Germinal center (tissue), 1 donor: ENCODE measurements at regions not wholly inside any gene's neighbourhood (a gene's known extent, or its start where the extent isn't known, plus 50 kb on each side); places are given as distances from the start of the nearest gene placed in this dataset.
"Not testable (repeated sequence)": the region's sequence is repeated elsewhere in the genome, so short reads cannot be mapped to it uniquely, and the experiment has no call there.

Experiments
- DNase-seq: peaks from one replicate; pipeline ENCODE4 v3.0.0; 2012; ENCODE audit warnings: mixed read lengths, low spot score

DNA sequence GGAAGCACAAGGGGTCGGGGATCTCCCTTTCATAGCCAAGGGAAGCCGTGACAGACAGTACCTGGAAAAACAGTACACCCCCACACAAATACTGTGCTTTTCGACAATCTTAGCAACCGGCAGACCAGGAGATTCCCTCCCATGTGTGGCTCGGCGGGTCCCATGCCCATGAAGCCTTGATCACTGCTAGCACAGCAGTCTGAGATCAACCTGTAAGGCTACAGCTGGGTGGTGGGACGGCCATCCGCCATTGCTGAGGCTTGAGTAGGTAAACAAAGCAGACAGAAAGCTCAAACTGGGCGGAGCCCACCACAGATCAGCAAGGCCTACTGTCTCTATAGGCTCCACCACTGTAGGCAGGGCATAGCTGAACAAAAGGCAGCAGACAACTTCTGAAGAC lies 180.2 kb upstream of the SOX6 start:
- DNase-seq, result no peak

DNA sequence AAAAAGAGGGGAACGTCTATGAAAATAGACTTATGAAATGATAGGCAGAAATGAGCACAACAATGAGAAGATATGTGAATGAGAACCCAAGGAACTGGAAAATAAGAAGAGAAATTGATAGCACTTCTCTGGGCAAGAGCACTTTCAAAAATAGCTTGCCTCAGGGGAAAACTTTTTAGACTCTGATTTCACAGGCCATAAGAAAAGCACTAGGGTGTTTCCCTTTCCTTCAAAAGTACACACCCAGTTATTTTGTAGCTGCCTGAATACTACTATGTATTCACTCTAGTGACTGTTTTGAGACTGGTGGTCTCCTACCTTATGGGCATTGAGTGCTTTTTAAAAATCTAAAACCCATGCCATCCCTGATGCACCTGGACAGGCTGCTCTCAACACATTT lies 172.3 kb upstream of the SOX6 start:
- no peak for DNase-seq

DNA sequence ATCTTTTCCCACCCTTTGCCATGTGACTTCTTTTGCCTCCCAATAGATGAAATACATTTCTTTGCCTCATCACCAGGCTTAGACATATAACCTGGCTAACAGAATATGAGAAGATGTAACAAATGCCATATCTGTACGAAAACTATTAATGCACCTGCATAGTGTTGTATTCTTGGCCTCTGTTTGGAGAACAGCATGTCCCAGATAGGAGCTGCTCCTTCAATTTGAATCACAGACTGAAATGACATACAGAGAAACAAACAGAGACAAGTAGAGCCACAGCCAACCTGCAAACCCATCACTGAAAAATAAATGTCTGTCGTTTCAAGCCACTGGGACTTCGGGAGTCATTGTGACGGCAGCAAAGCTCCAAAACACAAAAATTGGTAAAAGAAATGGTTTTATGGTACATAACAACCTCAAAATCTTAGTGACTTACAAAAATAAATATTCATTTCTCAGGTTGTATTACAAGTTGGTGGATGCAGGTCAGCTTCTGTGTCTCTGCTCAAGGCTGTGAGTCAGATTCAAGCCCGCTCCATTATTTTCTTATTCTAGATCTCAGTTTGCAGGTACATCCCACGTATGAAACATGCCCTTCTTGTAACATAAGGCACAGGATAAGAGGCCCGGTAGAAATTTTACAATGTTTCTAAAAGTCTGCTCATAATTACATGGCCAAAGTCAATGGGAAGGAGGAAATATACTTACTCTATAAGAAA lies 171.3 kb upstream of the SOX6 start:
- DNase-seq, result no peak

DNA sequence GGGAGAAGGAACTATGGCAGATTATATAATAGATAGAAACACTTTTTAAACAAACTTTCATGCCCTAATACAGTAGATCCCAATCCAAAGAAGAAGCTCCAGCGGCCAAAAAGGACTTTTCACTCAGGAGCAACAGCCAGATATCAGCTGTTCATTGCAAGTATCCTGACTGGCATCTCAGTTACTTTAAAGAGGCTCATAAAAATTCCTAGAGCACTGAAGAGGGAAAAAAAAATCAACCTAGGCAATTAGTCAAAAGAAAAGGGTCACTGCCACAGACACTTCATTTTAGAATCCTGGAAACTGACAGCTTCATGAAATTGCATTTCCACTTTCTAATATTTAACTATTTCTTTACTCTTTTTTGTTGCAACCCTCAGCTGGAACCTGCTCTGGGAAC lies 170.6 kb upstream of the SOX6 start:
- DNase-seq, result no peak

DNA sequence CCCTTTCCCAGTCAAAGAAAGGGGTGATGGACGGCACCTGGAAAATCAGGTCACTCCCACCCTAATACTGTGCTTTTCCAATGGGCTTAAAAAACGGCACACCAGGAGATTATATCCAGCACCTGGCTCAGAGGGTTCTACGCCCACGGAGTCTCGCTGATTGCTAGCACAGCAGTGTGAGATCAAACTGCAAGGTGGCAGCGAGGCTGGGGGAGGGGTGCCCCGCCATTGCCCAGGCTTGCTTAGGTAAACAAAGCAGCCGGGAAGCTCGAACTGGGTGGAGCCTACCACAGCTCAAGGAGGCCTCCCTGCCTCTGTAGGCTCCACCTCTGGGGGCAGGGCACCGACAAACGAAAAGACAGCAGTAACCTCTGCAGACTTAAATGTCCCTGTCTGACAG lies 164.4 kb upstream of the SOX6 start:
- not testable (repeated sequence) for DNase-seq

DNA sequence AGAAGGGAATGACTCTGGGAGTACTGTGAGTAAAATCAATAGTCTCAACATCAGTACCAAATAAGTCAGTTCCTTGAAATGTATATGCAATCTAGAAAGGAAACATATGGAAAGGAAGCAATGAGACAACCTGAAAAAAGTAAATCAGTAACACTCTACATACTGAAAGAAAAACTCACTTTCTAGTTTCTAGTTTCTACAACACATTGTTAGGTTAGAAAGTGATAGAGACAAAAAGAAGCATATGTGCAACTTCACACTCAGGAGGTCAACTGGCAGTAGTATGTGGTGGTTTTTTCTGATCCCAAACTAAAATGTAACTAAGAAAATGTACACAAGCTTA lies 156.5 kb upstream of the SOX6 start:
- no peak for DNase-seq

DNA sequence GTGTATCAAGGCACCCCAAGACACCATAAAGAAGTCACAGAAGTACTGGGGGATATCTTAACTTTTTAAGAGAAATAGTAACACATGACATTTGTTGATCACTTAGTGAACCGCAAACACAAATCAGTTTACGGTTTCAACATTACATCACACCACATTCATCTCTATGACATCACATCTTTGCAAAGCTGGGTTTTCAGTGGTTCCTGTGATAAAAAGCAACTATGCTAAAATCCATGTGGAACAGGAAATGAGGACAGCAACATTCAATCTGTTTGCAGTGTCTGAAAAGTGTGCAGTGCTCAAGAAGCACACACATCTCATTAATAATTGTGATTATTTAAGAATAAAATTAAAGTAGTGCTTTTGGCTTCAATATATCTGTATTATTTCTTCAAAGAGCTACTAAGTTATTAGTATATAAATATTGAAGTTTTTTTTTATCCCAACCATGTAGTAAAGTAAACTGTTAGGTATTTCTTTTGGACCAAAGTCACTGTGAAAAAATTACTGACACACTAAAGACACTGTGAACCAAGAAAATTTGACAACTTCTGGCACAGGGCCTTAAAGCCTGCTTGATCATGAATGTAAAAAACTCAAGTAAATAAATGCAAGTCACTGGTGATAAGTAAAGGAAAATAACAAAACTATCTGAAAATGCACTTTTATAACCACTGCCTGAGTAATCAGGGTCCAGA lies 156.0 kb upstream of the SOX6 start:
- no peak for DNase-seq

DNA sequence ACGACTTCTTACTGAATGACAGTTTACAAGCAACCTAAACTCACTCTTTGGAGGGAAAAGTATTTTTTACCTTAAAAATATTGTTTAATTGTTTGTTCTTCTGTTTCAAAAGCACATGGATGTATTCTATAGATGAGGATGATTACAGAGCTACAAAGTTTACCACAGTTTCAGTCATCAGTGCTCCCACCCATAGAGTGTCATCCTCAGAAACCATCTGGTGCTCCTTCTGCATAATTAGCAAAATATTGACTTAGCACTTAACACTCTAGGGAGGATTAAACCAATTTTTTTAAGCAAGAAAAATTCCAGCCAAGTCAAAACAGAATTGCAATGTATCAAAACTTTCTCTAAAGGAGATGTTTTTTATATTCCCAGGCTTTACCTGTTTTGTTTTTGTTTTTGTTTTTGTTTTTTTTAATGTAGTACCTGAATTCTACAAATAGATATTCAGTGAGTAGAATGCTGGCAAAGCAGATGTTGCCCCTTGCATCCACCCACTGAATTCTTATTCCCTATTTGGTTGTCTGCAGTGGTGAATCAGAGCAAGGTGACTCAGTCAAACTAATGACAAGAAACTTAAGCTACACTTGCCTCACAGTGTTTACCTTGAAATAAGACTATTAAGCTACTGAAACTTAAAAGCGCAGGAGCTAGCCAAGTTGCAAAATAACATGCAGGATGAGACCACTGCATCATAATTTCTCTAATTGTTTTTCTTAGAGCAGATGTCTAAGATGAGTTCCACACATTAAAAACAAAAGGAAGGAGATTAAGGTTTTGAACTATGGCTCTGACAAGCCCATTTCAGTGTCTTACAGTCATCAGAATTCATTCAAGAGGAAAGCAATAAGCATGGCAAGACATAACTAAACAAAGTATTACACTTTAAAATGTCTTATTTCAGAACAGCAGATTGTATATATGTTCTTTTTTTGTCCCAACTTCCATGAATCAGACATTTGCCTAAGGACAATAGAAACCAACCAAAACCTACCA lies 155.1 kb upstream of the SOX6 start:
- DNase-seq, result no peak

DNA sequence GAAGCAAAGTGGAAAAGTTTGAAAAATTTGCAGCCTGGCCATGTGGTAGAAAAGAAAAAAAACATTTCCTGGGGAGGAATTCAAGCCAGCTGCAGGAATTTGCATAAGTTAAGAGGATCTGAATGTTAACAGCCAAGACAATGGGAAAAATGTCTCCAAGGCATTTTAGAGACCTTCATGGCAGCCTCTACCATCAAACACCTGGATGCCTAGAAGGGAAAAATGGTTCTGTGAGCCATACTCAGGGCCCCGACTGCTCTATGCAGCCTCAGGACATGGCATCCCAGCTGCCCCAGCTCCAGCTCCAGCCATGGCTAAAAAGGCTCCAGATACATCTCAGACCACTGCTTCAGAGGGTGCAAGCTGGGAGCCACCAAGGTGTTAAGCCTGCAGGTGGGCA lies 149.1 kb upstream of the SOX6 start:
- DNase-seq, result no peak

DNA sequence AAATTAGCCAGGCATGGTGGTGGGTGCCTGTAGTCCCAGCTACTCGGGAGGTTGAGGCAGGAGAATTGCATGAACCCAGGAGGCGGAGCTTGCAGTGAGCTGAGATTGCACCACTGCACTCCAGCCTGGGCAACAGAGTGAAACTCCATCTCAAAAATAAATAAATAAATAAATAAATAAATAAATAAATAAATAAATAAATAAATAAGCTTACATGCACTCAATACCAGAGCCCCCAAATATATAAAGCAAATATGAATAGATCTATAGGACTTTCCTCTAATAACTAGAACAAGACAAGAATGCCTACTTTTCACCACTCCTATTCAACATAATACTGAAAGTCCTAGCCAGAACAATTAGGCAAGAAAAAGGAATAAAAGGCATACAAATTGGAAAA lies 147.5 kb upstream of the SOX6 start:
- DNase-seq, result not testable (repeated sequence)

DNA sequence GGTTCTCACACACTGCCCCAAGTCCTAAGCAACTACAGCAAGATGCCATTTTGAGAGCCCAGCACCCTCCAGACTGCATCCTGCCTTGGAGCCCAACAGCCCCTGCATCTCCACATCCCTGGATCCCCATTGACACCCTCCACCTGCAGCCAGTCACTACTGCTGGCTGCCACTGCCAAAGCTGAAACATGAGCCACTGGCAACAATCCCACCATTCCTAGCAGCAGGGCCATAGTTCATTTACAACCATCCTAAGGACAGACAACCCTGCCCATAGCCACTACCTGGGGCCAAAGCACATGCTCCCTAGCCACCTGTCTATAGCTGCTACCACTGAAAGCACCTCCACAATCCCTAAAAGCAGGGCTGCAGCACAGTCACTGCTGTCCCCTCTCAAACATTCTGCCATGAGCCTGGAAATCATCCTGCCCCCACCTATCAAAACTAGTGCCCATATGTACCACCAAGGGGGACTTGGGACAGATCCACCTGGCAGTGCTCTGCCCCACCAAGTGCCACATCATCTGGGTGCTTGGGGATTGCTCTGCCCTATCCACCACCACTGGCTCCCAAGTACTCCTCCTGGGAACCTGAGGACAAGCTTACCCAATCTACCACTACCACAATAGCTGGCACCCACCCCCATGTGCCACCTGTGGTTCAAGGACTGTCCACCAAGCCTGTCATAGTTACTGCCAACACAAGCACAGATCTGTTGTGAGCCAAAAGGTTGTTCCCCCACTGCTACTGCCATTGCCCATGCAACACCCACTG lies 138.8 kb upstream of the SOX6 start:
- no peak for DNase-seq

DNA sequence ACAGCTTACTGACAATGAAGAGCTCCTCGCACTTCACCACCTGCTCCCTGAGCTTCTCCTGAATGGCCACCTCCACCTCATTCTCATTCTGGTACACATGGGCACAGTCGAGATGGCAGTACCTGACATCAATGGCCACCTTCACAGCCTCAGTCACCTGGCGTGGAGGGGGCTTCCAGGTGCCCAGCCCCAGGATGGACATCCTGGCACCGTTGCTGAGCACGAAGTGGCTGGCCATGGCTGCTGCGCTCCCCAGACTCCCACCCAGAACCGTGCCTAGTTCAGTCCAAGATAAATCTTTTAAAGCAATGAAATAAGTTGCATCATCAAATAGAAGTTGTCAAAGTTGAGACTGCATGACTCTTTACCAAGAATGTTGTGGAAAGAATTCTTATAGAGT lies 128.1 kb upstream of the SOX6 start:
- no peak for DNase-seq

DNA sequence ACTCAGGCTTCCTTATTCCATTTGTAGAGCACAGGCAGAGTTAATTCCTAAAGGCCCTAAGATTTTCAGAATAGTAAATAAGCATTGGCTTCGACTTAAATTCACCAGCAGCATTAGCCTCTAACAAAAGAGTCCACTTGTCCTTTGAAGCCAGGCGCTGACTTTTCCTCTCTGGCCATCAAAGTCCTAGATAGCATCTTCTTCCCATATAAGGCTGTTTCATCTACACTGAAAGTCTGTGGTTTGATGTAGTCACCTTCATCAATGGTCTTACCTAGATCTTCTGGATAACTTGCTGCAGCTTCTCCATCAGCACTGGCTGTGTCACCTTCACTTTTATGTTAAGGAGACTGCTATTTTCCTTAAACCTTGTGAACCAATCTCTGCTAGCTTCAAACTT lies 118.3 kb upstream of the SOX6 start:
- no peak for DNase-seq

DNA sequence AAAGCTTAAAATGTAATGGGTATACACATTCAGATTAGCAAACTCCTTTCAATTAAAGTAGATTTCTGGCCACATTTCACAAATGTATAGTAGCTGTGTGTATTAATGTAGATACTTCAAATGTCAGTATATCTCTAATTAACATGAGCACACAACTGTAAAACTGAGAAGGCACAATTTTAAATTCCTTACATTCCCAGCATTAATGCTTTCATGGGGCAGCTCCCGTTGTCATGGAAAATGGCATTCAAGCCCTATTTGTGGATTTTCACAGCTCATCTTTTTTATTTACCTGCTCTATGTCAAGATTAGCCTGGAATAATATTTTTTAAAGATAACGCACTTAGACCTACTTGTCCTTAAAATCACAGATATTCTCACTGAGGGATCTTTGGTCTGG lies 113.6 kb upstream of the SOX6 start:
- no peak for DNase-seq

DNA sequence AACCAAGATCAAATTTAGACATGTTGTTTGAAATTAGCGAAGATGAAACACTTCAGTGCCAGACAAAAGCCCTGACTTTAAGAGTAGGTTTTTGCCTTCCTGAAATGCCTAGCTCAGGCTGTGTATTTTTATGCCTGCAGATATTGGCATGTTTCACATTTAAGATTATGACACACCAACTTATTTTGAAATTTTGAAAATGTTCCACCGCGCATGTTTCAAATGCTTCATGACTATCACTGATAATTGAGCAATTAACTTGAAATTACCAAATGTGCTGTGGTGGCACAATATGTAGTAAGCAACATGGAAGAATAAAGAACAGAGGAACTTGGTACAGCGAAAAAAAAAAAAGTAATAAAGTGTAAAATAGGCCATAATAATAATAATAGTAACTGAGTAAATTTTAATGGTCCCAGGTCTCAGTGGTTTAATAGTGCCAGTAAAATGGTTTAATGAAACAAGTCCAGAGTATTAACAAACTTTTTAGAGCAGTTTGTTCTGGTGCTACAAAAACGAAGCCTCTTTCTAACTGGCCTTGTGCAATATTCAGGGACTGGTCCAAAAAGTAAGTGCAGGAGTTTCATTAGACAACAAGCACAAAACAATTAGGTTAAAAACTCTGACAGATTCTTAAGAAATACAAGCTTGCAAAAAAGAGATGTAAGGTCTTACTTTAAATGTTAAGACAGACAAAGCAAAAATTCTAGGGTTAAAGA lies 112.5 kb upstream of the SOX6 start:
- no peak for DNase-seq

DNA sequence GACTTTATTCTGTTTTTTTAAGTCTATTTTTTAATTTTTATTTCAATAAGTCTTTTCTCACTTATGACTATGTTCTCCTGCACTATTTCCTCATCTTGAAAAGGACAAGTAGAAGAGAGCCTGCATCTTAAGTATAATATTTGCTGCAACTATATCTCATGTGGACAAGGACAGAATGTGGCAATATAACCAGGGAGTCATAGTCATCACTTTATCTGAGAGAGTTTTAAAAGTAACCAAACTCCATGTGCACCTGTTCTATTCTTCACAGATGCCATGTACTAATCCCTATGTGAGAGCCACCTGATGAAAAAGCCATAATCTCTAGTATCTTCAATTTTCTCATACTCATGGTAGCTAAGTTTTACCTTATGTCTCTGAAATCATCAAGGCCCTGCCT lies 104.2 kb upstream of the SOX6 start:
- DNase-seq, result no peak

DNA sequence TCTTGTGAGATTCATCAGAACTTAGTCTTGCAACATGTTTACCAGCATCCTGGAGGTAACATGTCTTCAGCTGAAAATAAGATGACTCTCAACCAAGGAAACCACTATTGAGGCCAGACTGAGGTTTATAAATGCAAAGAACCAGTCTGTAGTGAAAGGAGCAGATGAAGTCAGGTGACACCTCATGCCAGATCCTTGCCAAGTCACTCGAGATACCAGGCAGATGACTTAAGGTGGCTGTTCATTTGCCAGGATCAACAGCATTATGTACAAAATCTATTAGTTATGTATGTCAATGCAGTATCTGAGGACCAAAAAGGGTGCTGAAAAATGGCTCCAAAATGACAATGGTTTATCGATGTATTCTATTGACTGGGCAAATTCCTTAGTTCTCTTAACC lies 100.0 kb upstream of the SOX6 start:
- DNase-seq, result no peak

DNA sequence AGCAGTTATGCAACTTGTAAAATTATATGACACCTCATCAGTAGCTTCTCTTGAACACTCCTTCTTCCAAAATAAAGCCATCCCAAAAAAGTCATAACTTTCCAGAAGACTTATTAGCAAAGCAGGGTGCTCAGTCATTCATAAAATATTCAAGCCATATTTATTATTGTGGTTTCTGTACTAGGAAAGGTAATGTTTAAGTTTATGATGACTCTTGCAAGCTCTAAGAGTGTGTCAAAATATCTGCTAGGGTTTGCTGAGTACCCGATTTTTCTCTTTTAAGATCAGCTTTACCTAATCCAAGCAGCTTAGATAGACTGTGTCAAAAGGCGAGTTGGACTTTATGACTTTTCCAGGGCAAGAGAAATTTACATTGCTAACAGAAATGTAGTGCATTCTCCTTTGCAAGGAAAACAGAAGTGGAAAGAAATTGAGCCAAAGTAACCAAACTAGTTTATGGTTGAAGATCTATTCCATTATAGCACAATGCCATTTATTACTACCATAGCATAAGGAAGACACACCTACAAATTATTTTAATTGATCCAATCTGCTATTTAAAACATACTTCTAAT lies 98.0 kb upstream of the SOX6 start:
- no peak for DNase-seq

DNA sequence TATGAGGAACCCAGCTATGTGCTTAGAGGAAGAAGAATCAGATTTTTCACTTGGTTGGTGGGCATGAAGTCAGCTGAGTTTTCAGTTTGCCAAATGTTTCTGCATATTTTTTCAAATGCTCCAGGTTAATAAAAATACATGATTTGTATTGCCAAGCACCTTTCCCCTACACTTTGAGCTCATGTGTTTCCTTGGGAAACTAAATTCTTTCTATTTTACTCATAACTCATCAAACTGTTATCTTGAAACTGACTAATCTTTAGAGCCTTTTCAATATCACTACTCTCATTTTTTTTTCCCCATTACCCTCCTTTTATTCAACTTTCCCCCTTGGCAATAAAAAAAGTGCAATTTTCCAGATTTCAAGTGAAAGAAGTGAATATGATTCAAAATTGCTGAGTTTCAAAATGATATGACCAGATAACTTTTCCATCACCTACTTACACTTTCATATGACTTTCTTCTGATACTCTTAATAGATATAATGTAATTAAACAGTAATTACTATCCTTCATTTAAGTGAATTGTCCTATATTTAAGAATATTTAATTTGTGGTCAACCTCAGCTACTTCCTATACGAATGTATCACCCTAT lies 91.9 kb upstream of the SOX6 start:
- no peak for DNase-seq

DNA sequence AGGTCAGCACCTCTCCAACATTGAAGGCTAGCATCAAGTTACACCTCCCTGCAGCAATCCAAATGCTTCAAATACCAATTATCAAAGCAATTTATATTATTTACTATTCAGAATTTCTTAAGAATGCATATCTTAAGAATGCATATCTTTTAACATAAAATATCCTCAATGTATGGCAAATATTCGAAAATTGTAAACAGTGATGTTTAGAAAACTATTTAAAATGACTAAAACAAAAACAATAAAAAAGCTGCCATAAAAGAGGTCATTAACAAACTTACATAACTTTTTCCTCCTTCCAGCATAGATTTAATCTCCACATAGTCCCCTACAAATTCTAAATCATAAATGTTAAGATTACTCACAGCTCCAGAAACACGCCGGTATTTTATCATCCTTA lies 85.1 kb upstream of the SOX6 start:
- no peak for DNase-seq

DNA sequence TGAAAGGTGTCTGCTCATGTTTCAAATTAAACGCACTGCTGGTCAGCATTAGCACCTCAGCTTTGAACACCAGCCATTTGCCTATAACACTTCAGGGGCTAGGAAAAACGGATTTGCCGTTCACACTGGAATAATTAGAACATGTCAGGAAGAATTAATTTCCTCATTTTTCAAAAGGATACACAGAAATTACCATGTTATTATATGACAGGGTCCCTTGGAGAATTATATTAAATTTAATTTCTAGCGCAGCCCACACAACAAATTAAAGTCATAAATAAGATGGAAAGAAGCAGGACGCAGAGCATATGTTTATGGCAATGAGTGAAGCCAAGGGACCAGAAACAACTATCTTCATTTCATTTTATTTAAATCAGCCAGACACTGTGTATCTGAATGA lies 83.8 kb upstream of the SOX6 start:
- no peak for DNase-seq
